ENCODE measurements at regions not wholly inside any gene's neighbourhood (a gene's known extent, or its start where the extent isn't known, plus 50 kb on each side); places are given as distances from the start of the nearest gene placed in this dataset.
"Not testable (repeated sequence)": the region's sequence is repeated elsewhere in the genome, so short reads cannot be mapped to it uniquely, and the experiment has no call there.

GRCh38 chr6:79431537-79431933 lies 105.7 kb downstream of the LCA5 start:
- DNase-seq = no peak

GRCh38 chr6:79430913-79431536 lies 106.2 kb downstream of the LCA5 start:
- DNase-seq = no peak

- no peak for DNase-seq
Measured at GRCh38 chr6:79427721-79428120, 109.5 kb downstream of the LCA5 start.

DNA sequence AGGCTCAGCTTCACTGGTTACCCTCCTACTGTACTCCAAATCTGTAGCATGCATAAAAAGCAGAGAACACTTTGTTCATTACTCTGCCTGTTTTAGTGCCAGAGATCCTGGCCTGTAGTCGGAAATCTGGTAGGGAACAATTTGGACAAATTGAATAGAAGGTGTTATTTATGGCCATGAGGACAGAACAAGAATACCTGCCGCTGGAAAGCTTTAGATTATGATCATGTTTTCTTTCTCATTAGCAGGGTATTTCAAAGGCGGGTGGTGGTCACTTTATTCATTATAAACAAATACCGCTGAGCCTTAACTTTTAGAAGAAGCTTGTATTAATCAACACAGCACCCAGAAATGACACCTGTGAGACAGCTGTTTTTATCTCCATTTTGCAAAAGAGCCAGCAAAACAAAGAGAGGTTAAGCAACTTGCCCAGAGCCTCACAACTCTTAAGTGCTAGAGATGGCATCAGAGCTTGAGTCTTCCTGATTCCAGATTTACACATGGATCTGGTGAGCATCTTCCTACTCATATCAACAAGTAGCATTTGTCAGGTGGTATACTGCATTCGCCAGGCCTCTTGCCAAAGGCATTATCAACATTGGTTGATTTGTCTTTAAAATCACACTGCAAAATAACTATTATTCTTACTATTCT lies 110.5 kb downstream of the LCA5 start:
- no peak for DNase-seq

DNA sequence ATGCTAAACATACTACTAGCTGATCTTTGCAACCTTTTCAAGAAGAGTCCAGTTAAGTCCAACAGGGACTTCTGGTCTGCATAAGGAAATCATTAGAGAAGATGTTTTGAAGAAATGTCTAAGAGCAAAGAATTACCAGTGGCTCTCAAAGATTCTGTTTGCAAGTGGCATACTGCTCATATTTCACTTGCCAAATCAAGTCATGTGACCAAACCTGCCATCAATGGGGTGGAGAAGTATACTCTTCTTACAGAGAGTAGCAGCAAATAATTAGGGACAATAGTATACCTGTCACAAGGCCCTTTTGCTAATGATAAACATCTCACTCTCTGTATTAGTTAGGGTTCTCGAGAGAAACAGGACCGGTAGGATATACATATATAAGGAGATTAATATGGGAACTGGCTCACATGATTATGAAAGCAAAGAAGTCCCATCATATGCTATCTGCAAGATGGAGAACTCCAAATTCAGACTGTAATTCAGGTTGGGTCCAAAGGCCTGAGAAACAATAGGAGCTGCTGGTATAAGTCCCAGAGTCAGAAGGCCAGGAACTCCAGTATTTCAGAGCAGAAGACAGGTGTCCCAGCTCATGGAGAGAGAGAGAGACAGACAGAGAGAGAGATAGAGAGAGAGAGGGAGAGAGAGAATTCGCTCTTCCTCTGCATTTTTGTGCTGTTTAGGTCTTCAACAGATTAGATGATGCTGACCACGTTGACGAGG lies 111.5 kb downstream of the LCA5 start:
- peak; percentile 26 for DNase-seq

DNA sequence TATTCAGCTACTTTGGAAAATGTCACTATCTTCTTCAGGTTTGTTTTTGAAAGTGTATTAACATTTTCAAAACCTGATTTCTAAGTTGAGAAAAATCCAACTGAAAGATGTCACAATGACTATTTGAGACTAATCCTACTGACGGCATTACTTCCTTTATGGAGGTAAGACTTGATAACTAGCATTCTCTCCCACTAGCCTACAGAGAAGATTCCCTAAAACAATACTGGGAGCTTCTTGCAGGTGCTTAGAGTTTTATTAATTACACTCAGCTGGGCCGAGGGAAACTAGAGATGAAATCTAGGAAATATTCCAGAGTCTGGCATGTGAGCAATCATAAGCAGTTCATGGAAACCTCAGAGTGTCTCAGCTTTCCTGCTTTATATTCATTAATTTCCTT lies 114.0 kb downstream of the LCA5 start:
- DNase-seq = no peak

DNA sequence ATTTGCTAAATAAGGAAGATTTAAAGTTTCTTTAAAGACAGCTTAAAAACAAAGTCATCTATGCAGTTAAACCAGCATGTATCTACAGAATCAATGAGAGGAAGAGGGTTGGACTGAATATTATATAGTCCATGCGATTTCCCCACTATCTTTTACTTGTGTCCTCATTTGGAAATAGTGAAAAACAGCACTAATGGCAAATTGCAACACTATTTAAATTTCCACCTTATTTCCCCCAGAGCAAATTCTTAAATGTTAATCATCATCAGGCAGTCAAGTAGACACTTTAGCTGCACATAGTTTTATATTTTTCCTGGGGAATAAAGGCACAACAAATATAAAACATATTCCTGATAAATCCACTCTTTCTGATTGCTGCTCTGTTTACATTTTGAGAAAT lies 114.6 kb downstream of the LCA5 start:
- no peak for DNase-seq

DNA sequence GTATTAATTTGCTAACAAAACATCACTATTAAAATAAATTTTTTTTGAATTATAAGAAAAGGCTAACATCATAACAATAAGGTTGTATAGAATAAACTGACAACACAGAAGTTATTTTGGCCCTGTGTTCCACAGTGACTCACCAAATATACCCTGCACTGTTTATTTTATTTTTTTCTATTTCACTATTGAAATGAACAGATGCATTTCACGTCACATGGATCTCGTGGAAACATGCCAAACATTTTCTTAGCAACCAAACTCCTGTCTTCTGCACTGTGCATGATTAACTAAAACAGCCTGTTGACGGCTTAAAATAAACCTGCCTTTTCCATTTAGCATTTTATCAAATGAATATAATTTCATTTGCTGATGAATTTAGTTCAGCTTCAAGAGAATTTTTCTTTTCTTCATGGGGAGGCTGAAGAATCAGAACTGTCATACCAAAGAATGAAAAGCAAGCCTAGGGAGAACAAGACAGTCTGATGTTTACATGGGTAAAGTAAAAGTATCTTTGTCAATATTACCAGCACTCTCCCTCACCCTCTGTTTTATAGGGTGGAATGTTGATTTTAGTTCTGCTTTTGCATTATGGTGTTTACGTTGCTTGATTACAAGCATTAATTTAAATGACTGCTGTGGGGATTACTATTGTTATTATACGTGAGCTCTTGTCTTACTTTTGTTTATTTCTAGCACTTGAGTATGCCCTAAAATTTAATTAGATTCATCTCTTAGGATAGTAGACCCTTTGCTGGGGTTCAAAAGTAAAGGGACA lies 115.3 kb downstream of the LCA5 start:
- peak; percentile 91 for DNase-seq

- DNase-seq = peak; percentile 18
Measured at GRCh38 chr6:79421001-79421411, 116.2 kb downstream of the LCA5 start.

- DNase-seq = peak; percentile 68
Measured at GRCh38 chr6:79420054-79420453, 117.2 kb downstream of the LCA5 start.

GRCh38 chr6:79416931-79417330 lies 120.3 kb downstream of the LCA5 start:
- DNase-seq = no peak

DNA sequence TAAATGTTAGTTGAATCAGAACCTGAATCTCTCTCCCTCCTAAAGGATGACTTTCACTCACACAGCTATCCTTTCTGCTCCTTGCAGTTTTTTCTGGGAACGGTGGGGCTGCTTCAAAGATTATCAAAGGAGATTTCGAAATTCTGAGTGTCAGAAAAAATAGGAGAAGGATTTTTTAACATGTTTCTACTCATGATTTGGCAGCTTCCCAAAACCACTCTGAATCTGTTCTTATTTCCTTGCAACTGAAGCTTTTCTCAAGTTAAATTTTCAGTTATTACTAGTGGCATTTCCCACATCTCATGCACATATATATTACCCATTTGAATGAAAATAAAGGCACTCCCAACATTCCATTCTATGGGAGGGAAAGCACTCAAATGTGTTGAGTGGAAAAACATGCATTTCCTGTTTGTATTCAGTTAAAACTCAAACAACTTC lies 123.6 kb downstream of the LCA5 start:
- DNase-seq = no peak

DNA sequence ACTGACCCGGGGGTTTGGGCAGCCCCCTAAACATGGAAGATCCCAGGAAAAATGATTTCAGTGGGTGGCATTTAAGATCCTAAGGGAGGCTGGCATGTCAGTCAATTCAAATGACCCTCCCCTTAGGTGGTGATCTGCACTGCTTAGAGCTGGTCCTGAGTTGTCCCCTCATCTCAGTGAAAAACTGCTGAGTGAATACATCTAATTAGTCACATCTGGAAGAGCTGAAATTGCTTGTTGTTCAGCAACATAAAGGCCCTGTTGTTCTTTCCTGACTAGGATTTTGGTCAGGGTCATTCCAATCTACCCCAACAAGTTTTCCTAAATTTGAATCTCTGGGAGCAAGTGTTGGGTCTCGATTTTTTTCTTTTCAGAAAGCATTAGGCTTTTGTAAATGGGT lies 126.4 kb downstream of the LCA5 start:
- DNase-seq = no peak

- no peak for DNase-seq
Measured at GRCh38 chr6:79408256-79408974, 128.8 kb downstream of the LCA5 start.

DNA sequence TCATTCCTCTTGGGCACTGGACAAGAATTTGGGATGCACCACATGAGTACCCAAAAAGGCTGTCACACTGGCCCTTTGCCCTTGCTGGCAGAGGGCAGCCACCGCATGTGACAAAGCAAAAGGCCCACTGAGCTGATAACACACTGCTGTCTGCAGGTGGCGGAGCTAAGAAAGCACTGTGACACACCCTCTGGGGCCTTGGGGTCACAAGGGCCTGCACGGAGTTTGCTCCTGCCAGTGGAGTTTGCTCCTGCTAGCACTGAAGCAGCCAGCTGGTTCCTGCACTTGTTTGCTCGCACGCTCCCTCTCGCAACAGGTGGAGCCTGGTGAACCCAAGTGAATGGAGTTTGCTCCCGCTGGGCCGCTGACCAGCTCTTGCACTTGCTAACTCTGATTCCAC lies 132.6 kb downstream of the LCA5 start:
- DNase-seq = no peak

DNA sequence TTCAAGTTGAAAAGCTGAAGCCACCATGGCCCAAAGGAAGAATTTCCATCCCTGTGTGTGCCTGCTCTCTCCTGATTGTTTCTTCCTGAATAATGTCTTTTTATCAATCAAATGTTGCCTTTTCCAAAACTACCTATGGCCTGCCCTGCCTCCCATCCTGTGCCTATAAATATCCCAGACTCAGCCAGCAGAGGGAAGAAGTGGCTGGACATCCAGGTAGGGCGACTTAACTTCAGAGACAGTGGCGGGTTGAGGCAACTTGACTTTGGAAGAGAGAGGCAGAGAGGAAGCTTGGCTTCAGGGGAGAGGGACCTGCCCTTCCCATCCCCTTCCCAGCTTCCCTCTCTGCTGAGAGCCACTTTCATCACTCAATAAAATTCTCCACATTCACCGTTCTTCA lies 133.0 kb downstream of the LCA5 start:
- DNase-seq = no peak

GRCh38 chr6:79403563-79403962 lies 133.7 kb downstream of the LCA5 start:
- DNase-seq = no peak

GRCh38 chr6:79403086-79403485 lies 134.1 kb downstream of the LCA5 start:
- DNase-seq = no peak

DNA sequence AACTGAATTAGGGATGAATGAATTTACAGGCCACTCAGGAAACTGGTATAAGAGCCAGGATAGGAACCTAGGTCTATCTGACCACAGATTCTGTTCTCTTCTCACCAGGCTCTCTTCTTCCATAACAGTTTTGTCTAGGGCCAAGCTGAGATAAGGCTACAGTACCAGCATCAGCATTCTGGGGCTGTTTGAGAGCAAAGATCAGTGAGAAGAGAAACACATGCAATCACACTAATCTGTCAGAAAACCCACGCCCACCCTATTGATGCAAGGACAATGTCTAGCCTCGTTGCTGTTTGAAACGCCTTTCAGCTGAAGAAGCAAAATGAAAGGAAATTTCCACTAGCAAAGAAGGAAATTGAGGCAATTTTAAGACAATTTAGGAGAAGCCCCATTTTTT lies 137.7 kb downstream of the LCA5 start:
- no peak for DNase-seq

GRCh38 chr6:79398617-79399016 lies 138.6 kb downstream of the LCA5 start:
- not testable (repeated sequence) for DNase-seq

GRCh38 chr6:79396625-79397024 lies 140.6 kb downstream of the LCA5 start:
- no peak for DNase-seq

DNA sequence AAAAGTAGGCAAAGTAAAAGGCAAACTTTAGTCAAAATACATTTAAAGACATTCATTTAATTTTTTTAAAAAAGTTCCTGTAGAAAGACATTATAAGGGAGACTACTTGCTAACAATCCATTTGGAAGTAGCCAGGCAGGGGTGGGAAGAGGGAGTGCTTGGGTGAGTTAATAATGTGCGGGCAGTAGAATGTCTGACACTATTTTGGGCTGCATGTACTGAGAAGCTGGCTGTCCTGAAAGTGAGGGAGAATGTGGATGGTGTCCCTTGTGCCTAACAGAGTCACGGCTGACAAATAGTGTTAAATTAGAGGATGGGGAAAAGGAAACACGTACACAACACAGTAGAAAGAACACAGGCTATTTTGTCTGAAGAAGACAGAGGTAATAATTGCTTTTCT lies 142.5 kb downstream of the LCA5 start:
- DNase-seq = no peak

DNA sequence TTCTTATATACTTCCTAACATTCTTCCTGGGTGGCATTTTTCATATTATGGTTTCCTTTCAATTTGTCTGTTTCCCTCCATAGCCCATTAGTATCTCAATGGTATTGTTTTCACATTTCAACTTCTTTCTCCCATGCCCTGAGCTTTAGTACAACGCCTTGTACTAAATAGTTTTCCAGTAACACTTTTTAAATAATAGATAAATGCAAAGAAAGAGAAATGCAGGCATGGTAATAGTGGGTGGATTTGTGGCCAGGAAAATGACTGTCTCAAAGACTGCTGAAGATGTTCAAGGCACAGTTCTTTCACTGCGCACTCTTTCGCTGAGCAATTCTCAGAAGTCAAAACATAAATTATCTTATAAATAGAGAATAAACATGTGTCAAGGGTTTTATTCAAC lies 145.1 kb downstream of the LCA5 start:
- no peak for DNase-seq

All from NCI-H2171 treated with DMSO at 0.1 percent for 48 hours (cell line).